AML-193 (cell line): ENCODE measurements at regions not wholly inside any gene's neighbourhood (a gene's known extent, or its start where the extent isn't known, plus 50 kb on each side); places are given as distances from the start of the nearest gene placed in this dataset.
"Not testable (repeated sequence)": the region's sequence is repeated elsewhere in the genome, so short reads cannot be mapped to it uniquely, and the experiment has no call there.

ENCODE experiments used
- DNase-seq, 2 experiments: peaks; one replicate each; lab custom pipeline; 2025; lab: John Stamatoyannopoulos, UW

- DNase-seq: no peak
Observed at GRCh38 chr5:17690473-17690872, 56.2 kb downstream of the TAF11L14 start.

GRCh38 chr5:17691762-17692161, 57.5 kb downstream of the TAF11L14 start:
- DNase-seq: no peak

- no peak for DNase-seq
Observed at GRCh38 chr5:17694371-17694770, 60.1 kb downstream of the TAF11L14 start.

GRCh38 chr5:17694914-17695313, 60.7 kb downstream of the TAF11L14 start:
- DNase-seq: no peak

GRCh38 chr5:17696627-17697026, 62.4 kb downstream of the TAF11L14 start:
- no peak for DNase-seq

- DNase-seq: no peak
Observed at GRCh38 chr5:17697671-17698070, 63.4 kb downstream of the TAF11L14 start.

- no peak for DNase-seq
Observed at GRCh38 chr5:17709011-17709710, 74.9 kb downstream of the TAF11L14 start.

- DNase-seq: no peak
Observed at GRCh38 chr5:17713301-17713700, 79.0 kb downstream of the TAF11L14 start.

GRCh38 chr5:17714186-17714585, 79.9 kb downstream of the TAF11L14 start:
- no peak for DNase-seq

GRCh38 chr5:17719592-17719991, 85.3 kb downstream of the TAF11L14 start:
- no peak for DNase-seq

GRCh38 chr5:17720071-17720470, 85.8 kb downstream of the TAF11L14 start:
- no peak for DNase-seq

- no peak for DNase-seq
Observed at GRCh38 chr5:17723876-17724275, 89.6 kb downstream of the TAF11L14 start.

- no peak for DNase-seq
Observed at GRCh38 chr5:17727098-17727497, 92.8 kb downstream of the TAF11L14 start.

- DNase-seq: no peak
Observed at GRCh38 chr5:17730421-17730820, 96.2 kb downstream of the TAF11L14 start.

GRCh38 chr5:17732351-17732923, 98.2 kb downstream of the TAF11L14 start:
- DNase-seq: no peak

- DNase-seq: no peak
Observed at GRCh38 chr5:17734011-17734410, 99.8 kb downstream of the TAF11L14 start.

- DNase-seq: no peak
Observed at GRCh38 chr5:17735761-17736160, 101.5 kb downstream of the TAF11L14 start.

GRCh38 chr5:17737092-17737491, 102.8 kb downstream of the TAF11L14 start:
- DNase-seq: no peak

- no peak for DNase-seq
Observed at GRCh38 chr5:17738446-17738845, 104.2 kb downstream of the TAF11L14 start.

- DNase-seq: no peak
Observed at GRCh38 chr5:17743580-17744435, 109.5 kb downstream of the TAF11L14 start.

- no peak for DNase-seq
Observed at GRCh38 chr5:17748201-17748600, 113.9 kb downstream of the TAF11L14 start.

GRCh38 chr5:17748941-17749340, 114.7 kb downstream of the TAF11L14 start:
- DNase-seq: no peak

- not testable (repeated sequence) for DNase-seq
Observed at GRCh38 chr5:17755406-17755805, 121.1 kb downstream of the TAF11L14 start.
